GM06990 (cell line): ENCODE measurements at regions not wholly inside any gene's neighbourhood (a gene's known extent, or its start where the extent isn't known, plus 50 kb on each side); places are given as distances from the start of the nearest gene placed in this dataset.

Source experiments
- DNase-seq: peaks from one replicate; pipeline ENCODE4 v3.0.0-alpha.2; 2011; ENCODE audit not compliant: insufficient read length; ENCODE audit errors: extremely low read depth
- H3K27me3 ChIP-seq: replicated peaks from 2 replicates; pipeline ENCODE4 v1.6.0; 2011; ENCODE audit warnings: low read length; ENCODE audit not compliant: control insufficient read depth, insufficient read depth
- H3K36me3 ChIP-seq: 2 replicates; pipeline ENCODE4 v1.5.1; 2011; ENCODE audit warnings: low read length; ENCODE audit not compliant: control insufficient read depth, insufficient read depth
- H3K4me3 ChIP-seq: replicated peaks from 2 replicates; pipeline ENCODE4 v1.5.1; 2011; ENCODE audit warnings: low read depth, mild to moderate bottlenecking, control low read depth, low read length
- CTCF ChIP-seq: IDR thresholded peaks from 2 replicates; pipeline ENCODE4 v1.5.1; 2011; ENCODE audit warnings: low read length, control low read depth, mild to moderate bottlenecking, inconsistent platforms; ENCODE audit not compliant: insufficient read depth, poor library complexity, severe bottlenecking

GRCh38 chr1:30649321-30649991 is 73.9 kb downstream of the MATN1 start:
- 0 out of 2 replicates have a peak, but pooled peaks cover 1% of the 10 kb centered on the region for H3K27me3 ChIP-seq

GRCh38 chr1:30648408-30649000 is 74.9 kb downstream of the MATN1 start:
- Histone ChIP-seq H3K27me3 (0 out of 2 replicates have a peak, but pooled peaks cover 3% of the 10 kb centered on the region), H3K36me3 (no peaks in the 10 kb centered on the region), H3K4me3 (no peak overlapping the region)
- no peak for DNase-seq
- TF ChIP-seq CTCF: no peak

More at GRCh38 chr1:30649321-30649991, 73.9 kb downstream of the MATN1 start:
- Histone ChIP-seq H3K4me3 (no peak overlapping the region), H3K36me3 (no peaks in the 10 kb centered on the region)
- no peak for DNase-seq
- TF ChIP-seq CTCF: no peak

GRCh38 chr1:30645807-30646206 is 77.6 kb downstream of the MATN1 start:
- no peak for DNase-seq
- peaks cover 3% of the 10 kb centered on the region; the same call in 1 of the 2 replicates for H3K27me3 ChIP-seq
- no peaks in the 10 kb centered on the region for H3K36me3 ChIP-seq
- no peak for TF ChIP-seq CTCF
- no peak overlapping the region for H3K4me3 ChIP-seq

- Histone ChIP-seq H3K4me3 (no peak overlapping the region), H3K27me3 (peaks cover 2% of the 10 kb centered on the region), H3K36me3 (no peaks in the 10 kb centered on the region)
- no peak for TF ChIP-seq CTCF
- no peak for DNase-seq
Observed at GRCh38 chr1:30642391-30643120, 80.8 kb downstream of the MATN1 start.

- Histone ChIP-seq H3K36me3 (no peaks in the 10 kb centered on the region), H3K4me3 (no peak overlapping the region), H3K27me3 (peaks cover 2% of the 10 kb centered on the region)
- TF ChIP-seq CTCF: no peak
- DNase-seq: no peak
Observed at GRCh38 chr1:30641572-30642353, 81.6 kb downstream of the MATN1 start.
